ENCODE measurements at regions not wholly inside any gene's neighbourhood (a gene's known extent, or its start where the extent isn't known, plus 50 kb on each side); places are given as distances from the start of the nearest gene placed in this dataset.
"Not testable (repeated sequence)": the region's sequence is repeated elsewhere in the genome, so short reads cannot be mapped to it uniquely, and the experiment has no call there.

GRCh38 chr1:95809391-95809790 is 575.4 kb downstream of the RWDD3 start:
- no peak for DNase-seq

DNA sequence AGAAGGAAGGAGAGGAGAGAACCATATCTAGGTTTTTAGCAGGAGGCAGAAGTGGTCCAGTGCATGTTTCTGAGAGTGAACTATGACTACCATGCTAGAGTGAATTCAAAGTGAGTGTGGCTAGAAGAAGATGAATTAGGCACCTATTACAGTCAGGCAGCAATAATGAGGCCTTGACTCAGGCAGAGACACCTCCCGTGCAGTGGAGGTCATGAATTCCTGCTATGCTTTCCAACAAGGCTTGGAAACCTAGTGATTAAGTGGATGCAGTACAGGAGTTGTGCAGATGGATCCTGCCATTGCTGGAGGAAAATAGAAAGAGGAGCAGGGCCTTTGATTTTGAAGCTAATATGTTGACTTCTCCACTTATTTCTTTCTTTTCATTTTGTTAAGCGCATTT is 581.5 kb downstream of the RWDD3 start:
- DNase-seq: no peak

DNA sequence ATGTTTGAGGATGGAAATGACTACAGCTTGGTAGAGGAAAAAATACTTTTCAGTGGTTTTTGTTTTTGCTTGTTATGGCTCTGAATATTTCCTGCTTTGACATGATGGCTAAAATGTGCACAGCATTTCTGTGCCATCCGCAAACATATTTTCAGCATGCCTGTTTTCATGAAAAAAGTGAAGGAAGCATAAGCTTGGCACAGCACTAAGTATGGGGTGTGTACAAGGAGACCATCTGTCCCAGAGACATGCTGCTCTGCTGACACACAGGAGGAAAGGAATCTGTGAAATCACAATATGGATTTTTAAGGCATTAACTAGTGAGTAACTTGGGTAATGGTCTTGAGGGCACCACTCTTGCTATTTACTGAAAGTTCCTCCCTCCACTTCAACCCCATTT is 595.5 kb downstream of the RWDD3 start:
- DNase-seq: no peak

GRCh38 chr1:95832370-95832769 is 598.4 kb downstream of the RWDD3 start:
- DNase-seq: no peak

GRCh38 chr1:95849439-95849838 is 615.4 kb downstream of the RWDD3 start:
- no peak for DNase-seq

- DNase-seq: no peak
Measured at GRCh38 chr1:95850165-95850649, 616.2 kb downstream of the RWDD3 start.

DNA sequence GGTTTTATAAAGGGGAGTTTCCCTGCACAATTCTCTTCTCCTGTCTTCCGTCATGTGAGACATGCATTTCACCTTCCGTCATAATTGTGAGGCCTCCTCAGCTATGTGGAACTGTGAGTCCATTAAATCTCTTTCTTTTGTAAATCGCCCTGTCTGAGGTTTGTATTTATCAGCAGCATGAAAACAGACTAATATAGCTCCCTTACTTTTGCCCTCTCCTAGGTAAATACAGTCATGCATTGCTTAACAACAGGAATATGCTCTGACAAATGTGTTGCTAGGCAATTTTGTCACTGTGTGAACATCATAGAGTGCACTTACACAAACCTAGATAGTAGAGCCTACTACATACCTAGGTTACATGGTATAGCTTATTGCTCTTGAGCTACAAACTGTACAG is 616.8 kb downstream of the RWDD3 start:
- no peak for DNase-seq

DNA sequence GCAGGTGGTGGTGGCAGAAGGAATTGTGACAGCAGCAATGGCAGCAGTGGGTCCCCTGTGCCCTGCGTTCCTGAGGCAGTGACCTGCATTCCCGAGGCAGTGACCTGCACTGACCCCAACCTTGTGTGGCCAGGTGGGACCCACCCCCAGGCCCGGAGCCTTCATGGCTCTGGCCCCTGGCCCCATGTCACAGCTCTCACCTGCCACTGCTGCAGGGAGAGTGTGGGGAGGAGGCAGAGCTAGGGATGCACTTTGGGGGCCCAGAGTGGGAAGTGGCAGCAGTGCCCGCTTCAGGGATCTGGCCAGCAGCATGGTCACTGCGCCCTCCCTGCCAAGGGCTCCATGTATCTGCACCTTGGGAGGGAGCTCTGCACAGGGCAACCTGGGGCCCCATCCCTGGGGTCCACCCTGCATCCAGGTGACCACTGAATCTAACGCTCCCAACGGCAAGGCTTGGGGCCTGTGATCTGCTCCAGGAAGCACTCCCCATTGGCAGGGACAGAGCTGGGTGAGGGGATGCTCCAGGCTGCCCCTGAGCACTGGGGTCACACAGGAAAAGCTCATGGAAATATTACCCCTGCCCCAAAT is 618.6 kb downstream of the RWDD3 start:
- DNase-seq: no peak

- DNase-seq: no peak
Measured at GRCh38 chr1:95854457-95854856, 620.4 kb downstream of the RWDD3 start.

GRCh38 chr1:95863086-95863485 is 629.1 kb downstream of the RWDD3 start:
- DNase-seq: no peak

GRCh38 chr1:95865769-95866168 is 631.8 kb downstream of the RWDD3 start:
- DNase-seq: no peak

DNA sequence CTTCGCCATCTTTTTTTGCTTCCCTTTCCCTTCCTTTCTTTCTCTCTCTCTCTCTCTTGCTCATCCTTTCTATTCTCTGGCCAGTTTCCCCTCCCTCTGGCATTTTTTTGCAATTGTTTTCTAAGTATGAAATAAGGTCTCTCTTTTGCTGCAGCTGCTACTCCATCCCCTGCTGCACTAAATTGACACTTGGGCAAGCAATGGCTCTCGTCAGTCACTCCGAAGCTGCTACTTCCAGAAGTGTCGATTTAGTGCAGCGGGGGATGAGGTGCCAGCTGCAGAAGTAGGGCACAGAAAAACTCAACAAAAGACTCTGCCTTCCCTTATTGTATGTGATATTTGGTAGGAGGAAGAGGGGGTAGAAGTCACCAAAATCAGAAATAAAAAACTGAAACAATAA is 642.3 kb downstream of the RWDD3 start:
- DNase-seq: no peak

DNA sequence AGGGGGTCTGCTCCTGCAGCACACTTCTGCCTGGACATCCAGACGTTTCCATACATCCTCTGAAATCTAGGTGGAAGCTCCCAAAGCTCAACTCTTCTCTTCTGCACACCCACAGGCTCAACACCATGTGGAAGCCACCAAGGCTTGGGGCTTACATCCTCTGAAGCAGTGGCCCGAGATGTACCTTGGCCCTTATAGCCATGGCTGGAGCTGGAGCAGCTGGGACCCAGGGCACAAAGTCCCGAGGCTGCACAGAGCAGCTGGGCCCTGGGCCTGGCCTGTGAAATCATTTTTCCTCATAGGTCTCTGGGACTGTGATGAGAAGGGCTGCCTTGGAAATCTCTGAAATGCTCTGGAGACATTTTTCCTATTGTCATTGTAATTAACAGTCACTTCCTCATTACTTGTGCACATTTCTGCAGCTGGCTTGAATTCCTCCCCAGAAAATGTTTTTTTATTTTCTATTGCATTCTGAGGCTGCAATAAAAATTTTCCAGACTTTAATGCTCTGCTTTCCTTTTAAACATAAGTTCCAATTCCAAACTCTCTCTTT is 645.6 kb downstream of the RWDD3 start:
- DNase-seq: no peak

DNA sequence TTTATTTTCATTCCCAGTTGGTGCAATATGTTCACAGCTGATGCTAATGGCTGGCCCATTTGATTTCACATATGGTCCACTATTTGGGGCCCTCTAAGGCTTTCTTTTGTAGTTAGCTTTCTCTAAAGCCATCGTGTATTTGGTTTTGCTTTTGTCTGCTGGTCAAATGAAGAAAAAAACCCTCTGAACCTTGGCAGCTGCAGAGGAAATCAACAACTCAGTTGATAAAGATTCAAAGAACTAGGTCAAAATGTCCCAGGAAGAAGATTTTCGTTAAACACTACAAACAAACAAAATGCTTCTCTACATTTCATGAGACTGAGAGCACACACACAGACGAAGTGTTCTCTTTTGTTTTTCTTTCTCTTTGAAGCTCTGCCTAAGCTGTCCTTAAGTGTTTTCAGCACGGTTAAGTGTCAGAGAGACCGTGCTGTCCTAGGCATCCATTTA is 655.0 kb downstream of the RWDD3 start:
- DNase-seq: no peak

DNA sequence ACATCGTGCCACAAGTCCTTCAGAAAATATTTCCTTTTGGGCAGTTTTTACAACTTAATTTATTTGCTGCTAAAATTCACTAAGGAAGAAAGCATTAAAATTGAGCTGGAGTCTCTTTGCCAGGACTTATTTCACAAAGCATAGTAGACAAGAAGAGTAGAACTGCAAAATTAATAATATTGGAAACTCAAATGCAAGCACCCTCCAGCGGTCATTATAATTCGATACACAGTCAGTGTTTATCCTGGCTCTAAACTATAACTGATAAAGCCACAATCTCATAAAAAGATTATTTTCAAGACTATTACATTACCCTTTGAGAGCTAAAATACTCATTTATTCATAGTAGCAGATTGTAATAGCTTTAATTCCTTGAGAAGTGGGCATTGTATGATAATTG is 655.4 kb downstream of the RWDD3 start:
- DNase-seq: no peak

- DNase-seq: no peak
Measured at GRCh38 chr1:95893921-95894320, 659.9 kb downstream of the RWDD3 start.

DNA sequence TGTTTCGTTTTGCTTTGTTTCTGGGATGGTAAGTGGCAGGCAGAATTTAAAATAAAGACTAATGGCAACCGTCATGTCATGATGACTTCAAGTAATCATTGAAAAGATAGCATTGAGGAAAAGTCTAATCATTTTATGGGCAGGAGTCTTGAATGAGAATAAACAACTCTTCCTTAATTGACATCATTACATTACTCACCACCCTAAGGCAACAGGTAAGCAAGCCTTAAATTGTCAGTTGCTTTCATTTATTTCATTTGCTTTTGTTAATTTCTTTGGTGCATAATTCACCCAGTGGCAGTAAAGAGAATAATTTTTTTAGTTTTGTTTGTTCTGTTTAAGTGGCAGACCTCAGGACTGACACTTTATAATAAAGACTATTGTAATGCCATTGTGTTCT is 669.0 kb downstream of the RWDD3 start:
- DNase-seq: no peak

DNA sequence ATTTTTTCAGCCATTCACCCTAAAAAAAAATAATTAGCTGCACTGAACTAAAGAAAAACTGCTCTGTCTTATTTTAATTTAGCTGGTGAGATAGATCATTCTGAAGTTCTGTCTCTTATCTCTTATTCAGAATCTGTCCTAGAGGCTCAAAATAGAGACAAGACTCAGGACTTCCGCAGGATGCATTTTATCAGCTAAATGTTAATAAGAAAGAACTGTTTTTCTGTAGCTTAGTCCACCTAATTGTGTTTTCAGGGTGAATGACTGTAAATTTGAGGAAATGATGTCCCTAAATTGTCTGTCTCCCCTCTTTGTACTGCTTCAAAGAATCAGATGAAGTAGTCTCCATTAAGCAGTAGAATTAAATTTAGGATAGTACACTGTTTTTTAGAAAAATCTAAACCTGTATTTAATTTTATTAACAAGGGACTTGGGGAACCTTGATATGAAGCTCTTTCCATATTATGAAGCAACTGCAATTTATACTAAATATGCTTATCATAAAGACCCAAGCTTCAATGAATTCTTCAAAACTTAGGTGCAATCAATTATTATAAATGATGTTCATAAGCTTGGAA is 671.9 kb downstream of the RWDD3 start:
- no peak for DNase-seq

DNA sequence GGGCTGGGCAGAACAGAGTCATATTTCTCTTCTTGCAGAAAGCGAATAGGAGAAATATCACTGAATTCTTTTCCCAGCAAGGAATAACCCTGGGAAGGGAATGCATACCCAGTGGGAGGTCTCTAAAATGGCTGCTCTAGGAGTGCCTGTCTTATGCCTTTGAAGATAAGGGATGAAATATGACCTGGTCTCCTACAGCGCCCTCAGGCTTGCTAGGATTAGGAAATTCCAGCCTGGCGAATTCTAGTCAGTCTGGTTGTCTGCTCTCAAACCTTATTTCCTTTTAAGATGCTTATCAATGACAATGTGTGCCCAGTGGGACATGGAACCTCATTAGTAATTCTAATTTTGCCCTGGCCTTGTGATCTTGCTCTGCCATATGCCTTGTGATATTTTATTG is 677.7 kb downstream of the RWDD3 start:
- DNase-seq: not testable (repeated sequence)

GRCh38 chr1:95916616-95917015 is 682.6 kb downstream of the RWDD3 start:
- DNase-seq: no peak

- DNase-seq: no peak
Measured at GRCh38 chr1:95924684-95925083, 690.7 kb downstream of the RWDD3 start.

DNA sequence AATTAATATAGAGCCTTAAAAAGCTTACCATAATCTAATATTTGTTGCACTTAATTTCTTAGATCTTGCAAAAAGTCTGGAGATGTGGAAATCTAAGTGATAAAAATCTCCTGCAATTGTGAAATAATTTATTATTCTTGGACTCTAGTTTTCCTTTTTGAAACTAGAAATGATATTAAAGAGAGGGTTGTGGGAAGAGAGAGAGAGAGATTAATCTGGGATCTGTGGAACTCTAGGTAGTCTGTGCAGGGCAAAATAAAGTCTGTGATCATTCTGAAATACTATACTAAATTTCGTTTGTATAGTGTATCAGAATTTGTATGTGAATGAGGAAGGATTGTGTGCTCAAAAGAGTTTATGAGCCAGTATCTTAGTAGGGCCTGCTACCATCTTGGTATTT is 692.3 kb downstream of the RWDD3 start:
- DNase-seq: no peak

- no peak for DNase-seq
Measured at GRCh38 chr1:95927061-95927460, 693.1 kb downstream of the RWDD3 start.

DNA sequence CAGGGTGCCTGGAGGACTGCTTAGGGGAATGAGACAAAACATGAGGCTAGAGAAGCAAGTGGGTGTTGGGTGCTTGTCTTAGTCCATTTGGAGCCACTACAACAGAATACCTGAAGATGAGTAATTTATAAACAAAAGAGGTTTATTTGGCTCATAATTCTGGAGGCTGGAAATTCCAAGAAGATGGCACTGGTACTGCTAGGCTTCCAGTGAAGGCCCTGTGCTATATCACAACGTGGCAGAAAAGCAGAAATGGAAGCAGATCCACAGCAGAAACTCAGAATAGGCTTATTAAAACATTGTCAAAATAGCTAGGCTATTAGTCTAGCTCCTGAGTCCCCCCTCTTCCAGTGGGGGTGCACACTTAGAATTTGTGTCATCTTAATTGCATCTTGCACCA is 701.7 kb downstream of the RWDD3 start:
- no peak for DNase-seq

Data from SW 1271 (cell line).